ENCODE measurements at regions not wholly inside any gene's neighbourhood (a gene's known extent, or its start where the extent isn't known, plus 50 kb on each side); places are given as distances from the start of the nearest gene placed in this dataset.

DNA sequence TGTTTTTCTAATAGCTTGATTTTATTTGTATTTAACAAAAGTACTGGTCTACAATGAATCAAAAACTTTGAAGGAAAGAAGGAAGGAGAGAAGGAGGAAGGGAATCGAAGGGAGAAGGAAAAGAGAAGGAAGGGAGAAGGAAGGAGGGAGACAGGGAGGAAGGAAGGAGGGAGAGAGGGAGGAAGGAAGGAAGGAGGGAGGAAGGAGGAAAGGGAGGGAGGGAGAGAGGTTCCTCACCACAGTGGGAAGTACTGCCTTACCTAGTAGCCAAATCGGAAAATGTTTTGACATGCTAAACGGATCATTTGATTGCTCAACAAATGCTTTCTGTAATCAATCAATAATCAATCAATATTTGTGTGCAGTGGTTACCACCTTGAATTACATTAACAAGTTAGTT is 225.8 kb upstream of the CELF2 start:
- H3K4me3 ChIP-seq (ENCODE audit: control insufficient read depth, low read depth, low read length), result no peak overlapping the region
- TF ChIP-seq, protein P1, sequence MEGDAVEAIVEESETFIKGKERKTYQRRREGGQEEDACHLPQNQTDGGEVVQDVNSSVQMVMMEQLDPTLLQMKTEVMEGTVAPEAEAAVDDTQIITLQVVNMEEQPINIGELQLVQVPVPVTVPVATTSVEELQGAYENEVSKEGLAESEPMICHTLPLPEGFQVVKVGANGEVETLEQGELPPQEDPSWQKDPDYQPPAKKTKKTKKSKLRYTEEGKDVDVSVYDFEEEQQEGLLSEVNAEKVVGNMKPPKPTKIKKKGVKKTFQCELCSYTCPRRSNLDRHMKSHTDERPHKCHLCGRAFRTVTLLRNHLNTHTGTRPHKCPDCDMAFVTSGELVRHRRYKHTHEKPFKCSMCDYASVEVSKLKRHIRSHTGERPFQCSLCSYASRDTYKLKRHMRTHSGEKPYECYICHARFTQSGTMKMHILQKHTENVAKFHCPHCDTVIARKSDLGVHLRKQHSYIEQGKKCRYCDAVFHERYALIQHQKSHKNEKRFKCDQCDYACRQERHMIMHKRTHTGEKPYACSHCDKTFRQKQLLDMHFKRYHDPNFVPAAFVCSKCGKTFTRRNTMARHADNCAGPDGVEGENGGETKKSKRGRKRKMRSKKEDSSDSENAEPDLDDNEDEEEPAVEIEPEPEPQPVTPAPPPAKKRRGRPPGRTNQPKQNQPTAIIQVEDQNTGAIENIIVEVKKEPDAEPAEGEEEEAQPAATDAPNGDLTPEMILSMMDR (conservative IDR thresholded peaks at IDR 0.05; ENCODE audit: control insufficient read depth, insufficient read depth, low read depth, low read length), result no peak
- DNase-seq (ENCODE audit: low read depth), result no peak

DNA sequence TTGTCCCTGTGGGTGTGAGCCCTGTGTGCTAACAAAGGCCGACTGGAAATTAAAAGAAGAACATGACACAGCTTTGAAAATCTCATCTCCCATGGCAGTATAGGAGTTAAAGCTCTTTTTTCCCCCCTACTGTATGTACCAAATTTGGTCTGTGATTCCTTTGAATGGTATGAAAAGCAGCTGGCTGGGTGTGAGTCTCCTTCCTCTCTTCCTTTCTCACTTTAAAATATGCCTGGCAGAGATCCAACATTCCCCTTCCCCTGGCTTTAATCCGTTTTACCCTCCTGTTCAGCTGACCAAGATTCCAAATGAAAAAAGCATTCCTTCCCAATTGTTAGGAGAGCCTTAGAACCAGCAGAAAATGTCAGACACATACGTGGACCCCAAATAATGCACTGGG is 225.0 kb upstream of the CELF2 start:
- DNase-seq (ENCODE audit: low read depth), result peak; percentile 60
- TF ChIP-seq, protein P1 (conservative IDR thresholded peaks at IDR 0.05; ENCODE audit: control insufficient read depth, insufficient read depth, low read depth, low read length), result no peak

DNA sequence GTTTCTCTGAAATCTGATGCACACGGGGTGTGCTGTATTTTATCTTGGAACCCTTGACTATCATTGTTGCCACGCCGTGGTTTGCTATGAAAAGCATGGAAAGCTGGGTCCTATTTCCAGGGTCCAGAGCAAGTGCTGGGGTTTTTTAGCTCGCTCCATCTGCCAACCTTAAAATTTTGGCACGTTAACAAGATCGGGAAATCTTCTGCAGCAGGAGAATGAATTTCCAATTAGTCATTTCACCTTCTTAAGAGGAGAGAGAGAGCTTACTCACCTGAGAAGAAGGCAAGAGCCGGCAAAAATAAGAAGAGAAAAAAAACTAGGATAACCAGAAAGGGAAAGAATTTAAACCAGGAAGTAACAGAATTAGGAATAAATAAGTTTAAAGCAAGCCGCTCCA is 223.6 kb upstream of the CELF2 start:
- TF ChIP-seq, protein P1 (conservative IDR thresholded peaks at IDR 0.05; ENCODE audit: control insufficient read depth, insufficient read depth, low read depth, low read length), result no peak
- DNase-seq (ENCODE audit: low read depth), result no peak
- H3K4me3 ChIP-seq (ENCODE audit: control insufficient read depth, low read depth, low read length), result no peak overlapping the region

More for the DNA sequence above, 225.0 kb upstream of the CELF2 start:
- H3K4me3 ChIP-seq (ENCODE audit: control insufficient read depth, low read depth, low read length), result no peak overlapping the region

DNA sequence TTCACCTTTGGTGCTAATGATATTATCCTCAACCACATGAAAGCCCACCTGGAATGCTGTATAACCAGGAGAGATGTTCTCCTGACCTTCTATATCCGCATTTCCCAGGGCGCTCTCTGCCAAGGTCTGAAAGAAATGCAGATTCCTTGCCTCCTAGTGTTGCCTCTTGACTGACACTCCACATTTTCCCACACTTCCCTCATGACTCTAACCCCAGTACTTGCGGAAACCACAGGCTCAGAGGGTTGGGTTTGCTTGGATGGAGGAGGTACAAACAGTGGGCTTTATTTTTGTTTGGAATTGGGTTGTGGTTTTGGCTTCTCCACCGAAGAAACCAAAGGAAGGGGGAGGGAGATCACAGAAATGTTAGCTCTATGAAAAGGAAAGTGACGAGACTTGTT is 222.9 kb upstream of the CELF2 start:
- no peak overlapping the region for H3K4me3 ChIP-seq (ENCODE audit: control insufficient read depth, low read depth, low read length)
- peak; percentile 82 for DNase-seq (ENCODE audit: low read depth)
- TF ChIP-seq, protein P1 (conservative IDR thresholded peaks at IDR 0.05; ENCODE audit: control insufficient read depth, insufficient read depth, low read depth, low read length), result no peak

DNA sequence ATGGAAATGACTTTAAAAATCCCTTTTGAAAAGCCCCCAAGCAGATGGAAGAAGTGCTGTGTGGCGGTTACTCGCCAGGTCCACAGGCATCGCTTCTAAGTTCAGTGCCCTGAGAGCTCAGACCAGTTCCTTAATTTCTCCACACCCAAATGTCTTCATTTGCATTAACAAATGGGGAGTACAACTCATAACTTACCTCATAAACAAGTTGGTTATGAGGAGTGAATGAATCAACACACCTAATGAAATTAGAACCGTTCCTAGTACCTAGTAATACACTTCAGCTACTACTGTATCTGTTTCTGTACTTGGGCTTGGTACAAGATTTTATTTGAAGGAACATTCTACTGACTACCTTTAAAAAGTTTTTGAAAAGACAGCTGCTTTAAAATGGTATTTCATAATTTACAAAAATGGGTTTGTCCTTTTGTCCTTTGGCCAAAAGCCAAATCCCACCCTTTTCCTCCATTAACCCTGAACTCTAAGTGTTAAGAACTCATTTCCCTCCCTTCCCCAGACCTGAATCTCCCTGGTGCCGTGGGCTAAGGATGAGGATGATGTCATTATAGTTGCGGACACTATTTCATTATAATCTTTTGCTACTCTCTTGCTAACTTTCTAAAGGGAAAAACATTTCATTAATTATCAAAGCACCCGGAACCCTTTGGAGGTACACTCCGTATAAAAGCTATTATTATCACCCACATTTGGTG is 221.5 kb upstream of the CELF2 start:
- TF ChIP-seq, protein P1 (conservative IDR thresholded peaks at IDR 0.05; ENCODE audit: control insufficient read depth, insufficient read depth, low read depth, low read length), result no peak
- no peak overlapping the region for H3K4me3 ChIP-seq (ENCODE audit: control insufficient read depth, low read depth, low read length)
- peak; percentile 49 for DNase-seq (ENCODE audit: low read depth)

DNA sequence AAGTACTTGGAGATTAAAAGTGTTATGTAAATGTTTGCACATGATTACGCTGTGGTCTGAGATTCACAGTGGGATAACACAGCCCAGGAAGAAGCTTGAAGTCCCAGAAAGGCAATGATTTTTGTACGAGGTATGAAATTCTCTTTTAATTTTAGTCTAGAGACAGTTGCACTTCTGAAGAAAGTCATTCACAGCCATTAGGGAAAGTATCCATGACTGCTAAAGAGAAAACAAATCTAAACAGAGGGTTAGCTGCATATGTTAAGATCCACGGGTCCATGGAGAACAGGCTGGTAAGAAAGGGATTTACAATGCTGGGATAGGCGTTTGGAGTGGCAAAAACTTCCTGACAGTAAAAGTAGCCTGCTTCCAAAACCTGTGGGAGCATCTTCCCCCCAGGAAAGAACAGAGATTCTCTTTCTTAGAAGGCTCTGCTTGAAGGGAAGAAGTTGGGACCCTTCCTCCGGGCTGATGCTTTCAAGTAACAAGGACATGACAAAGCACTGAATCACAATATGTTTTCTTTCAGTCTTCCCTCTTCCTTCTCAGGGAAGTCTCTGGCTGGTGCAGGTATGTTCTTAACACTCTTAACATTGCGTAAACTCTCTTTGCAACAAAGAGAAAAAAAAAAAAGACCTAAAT is 220.8 kb upstream of the CELF2 start:
- TF ChIP-seq, protein P1 (conservative IDR thresholded peaks at IDR 0.05; ENCODE audit: control insufficient read depth, insufficient read depth, low read depth, low read length), result no peak
- no peak overlapping the region for H3K4me3 ChIP-seq (ENCODE audit: control insufficient read depth, low read depth, low read length)

More for the DNA sequence above, 220.8 kb upstream of the CELF2 start:
- DNase-seq (ENCODE audit: low read depth), result peak; percentile 49
